Uterus (tissue), 3 donors: ENCODE measurements at regions not wholly inside any gene's neighbourhood (a gene's known extent, or its start where the extent isn't known, plus 50 kb on each side); places are given as distances from the start of the nearest gene placed in this dataset.

ENCODE experiments used
- DNase-seq, 2 donors: peaks; one replicate each; pipeline ENCODE4 v3.0.0-alpha.2; 2019 to 2020
- H3K27ac ChIP-seq, 2 donors: fragments of 200-600 bp; sonication (generic); 1 replicate in 1 of 2; 2 replicates in 1 of 2; pipeline ENCODE4 v1.5.1; 2016 to 2018
- H3K27me3 ChIP-seq, 2 donors: fragments of 200-600 bp; sonication (generic); one replicate each; pipeline ENCODE4 v1.5.1; 2018 to 2019; ENCODE audit warnings: control low read depth in 1 of 2
- H3K36me3 ChIP-seq, 2 donors: fragments of 200-600 bp; sonication (generic); one replicate each; pipeline ENCODE4 v1.5.1; 2019; ENCODE audit warnings: control low read depth in 1 of 2
- H3K4me1 ChIP-seq, 2 donors: fragments of 200-600 bp; sonication (generic); one replicate each; pipeline ENCODE4 v1.5.1; 2018 to 2019; ENCODE audit warnings: control low read depth in 1 of 2
- H3K4me3 ChIP-seq, 2 donors: fragments of 200-600 bp; sonication (generic); 1 replicate in 1 of 2; 2 replicates in 1 of 2; pipeline ENCODE4 v1.5.1; 2018 to 2019; ENCODE audit warnings: mild to moderate bottlenecking in 1 of 2
- H3K9me3 ChIP-seq, 2 donors: fragments of 200-600 bp; sonication (generic); one replicate each; pipeline ENCODE4 v1.5.1; 2019; ENCODE audit warnings: control low read depth in 1 of 2
- POLR2A ChIP-seq, 2 donors: fragments of 450-650 bp; IDR thresholded peaks; one replicate each; pipeline ENCODE4 v1.6.1; 2016; ENCODE audit warnings: antibody characterized with exemption in 2 of 2, mild to moderate bottlenecking in 1 of 2, moderate library complexity in 1 of 2
- intact Hi-C: fragments of 100-400 bp; cut with DNase I; formaldehyde crosslinking; loops from one replicate; pipeline ENCODE4 v1.15.1; 2023; ENCODE audit warnings: low total_unique reads
- TF ChIP-seq, protein P1 (sequence below), 4 experiments: fragments of 200-600 bp in 2 of 4; fragments of 450-650 bp in 2 of 4; sonication (generic) in 2 of 4; IDR thresholded peaks; one replicate each; pipeline ENCODE4 v1.5.1; 2016 to 2019; ENCODE audit warnings: antibody characterized with exemption in 4 of 4, mild to moderate bottlenecking in 2 of 4, moderate library complexity in 1 of 4
- donor health status: DM: yes; HTN: yes; CAD: no.

DNA sequence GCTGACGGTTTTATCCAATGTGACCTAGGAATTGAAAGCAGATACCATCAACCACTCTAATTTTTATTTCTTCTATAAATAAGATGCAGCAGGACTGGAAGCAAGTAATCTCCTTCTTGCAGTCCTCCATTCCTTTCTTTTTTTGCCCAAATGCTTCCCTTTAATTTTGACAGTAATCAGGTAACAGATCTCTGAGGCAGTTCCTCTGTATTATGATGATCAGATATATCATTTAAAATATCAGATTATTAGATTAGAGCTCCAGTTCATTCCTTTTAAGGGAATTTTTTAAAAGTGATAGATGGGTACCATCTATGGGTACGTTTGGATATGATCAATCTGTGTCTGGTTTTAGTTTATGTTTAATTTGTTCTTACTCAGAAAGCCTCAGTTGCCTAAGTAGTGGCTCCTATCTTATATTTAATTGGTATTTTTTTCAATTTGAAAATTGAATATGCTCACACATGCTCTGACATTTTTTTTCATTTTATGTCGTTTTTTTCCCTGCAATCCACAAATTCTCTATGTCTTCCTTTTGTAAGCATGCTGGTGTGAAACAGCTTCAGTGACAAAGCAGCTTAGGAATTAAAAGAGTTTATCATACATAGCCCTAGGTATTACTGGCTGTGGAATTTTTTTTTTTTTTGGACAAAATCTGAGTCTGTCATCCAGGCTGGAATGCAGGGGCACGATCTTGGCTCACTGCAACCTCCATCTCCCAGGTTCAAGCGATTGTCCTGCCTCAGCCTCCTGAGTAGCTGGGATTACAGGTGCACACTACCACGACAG lies 73.7 kb upstream of the ANK2 start:
- no peaks in the 10 kb centered on the region for H3K9me3 ChIP-seq
- H3K27ac ChIP-seq = no peak overlapping the region
- no peaks in the 10 kb centered on the region for H3K36me3 ChIP-seq
- no peak overlapping the region for H3K4me3 ChIP-seq
- intact Hi-C loops = no loop called here
- no peak for DNase-seq
- no peaks in the 10 kb centered on the region for H3K4me1 ChIP-seq
- no peaks in the 10 kb centered on the region for H3K27me3 ChIP-seq
- TF ChIP-seq, protein P1, sequence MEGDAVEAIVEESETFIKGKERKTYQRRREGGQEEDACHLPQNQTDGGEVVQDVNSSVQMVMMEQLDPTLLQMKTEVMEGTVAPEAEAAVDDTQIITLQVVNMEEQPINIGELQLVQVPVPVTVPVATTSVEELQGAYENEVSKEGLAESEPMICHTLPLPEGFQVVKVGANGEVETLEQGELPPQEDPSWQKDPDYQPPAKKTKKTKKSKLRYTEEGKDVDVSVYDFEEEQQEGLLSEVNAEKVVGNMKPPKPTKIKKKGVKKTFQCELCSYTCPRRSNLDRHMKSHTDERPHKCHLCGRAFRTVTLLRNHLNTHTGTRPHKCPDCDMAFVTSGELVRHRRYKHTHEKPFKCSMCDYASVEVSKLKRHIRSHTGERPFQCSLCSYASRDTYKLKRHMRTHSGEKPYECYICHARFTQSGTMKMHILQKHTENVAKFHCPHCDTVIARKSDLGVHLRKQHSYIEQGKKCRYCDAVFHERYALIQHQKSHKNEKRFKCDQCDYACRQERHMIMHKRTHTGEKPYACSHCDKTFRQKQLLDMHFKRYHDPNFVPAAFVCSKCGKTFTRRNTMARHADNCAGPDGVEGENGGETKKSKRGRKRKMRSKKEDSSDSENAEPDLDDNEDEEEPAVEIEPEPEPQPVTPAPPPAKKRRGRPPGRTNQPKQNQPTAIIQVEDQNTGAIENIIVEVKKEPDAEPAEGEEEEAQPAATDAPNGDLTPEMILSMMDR (IDR thresholded peaks at IDR 0.05) = no peak

DNA sequence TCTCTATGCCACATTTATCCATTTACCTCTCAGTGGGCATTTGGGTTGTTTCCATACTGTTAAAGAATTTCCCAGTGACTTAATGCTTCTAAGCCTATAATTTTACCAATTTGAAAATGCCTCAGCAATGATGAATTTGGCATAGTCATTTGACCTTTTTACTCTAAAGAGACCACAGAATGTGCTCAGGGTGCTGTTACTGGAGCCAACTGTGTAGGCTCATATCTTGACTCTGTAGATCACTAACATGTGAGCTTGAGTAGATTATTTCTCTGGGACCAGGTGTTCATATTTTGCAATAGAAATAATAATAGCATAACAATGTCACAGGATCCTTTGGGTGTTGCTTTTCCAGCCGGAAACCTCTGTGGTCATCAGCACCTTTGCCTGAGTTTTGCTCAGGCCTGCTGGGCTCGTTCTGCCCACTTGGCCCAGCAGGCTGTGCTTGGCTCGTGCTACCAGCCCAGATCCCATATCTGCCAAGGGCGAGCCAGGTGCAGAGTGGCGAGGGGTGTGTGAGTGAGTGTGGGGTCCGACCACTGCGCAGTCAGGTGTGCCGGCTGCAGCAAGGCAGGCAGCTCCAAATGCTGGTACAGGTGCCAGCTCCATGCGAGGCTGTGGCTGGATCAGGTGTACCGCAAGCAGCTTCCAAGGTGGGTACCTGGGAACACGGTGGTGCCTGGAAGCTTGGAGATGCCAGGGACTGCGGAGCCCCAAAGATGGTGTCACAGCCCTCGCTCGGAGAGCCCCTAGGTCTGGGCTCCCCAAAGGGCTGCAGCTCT lies 70.6 kb upstream of the ANK2 start:
- no peaks in the 10 kb centered on the region for H3K4me1 ChIP-seq
- no peaks in the 10 kb centered on the region for H3K36me3 ChIP-seq
- H3K27ac ChIP-seq = no peak overlapping the region
- H3K4me3 ChIP-seq = no peak overlapping the region
- no peaks in the 10 kb centered on the region for H3K27me3 ChIP-seq
- intact Hi-C loops = no loop called here
- H3K9me3 ChIP-seq = no peaks in the 10 kb centered on the region
- TF ChIP-seq POLR2A (IDR thresholded peaks at IDR 0.05) = no peak
- TF ChIP-seq, protein P1 (IDR thresholded peaks at IDR 0.05) = no peak
- no peak for DNase-seq

DNA sequence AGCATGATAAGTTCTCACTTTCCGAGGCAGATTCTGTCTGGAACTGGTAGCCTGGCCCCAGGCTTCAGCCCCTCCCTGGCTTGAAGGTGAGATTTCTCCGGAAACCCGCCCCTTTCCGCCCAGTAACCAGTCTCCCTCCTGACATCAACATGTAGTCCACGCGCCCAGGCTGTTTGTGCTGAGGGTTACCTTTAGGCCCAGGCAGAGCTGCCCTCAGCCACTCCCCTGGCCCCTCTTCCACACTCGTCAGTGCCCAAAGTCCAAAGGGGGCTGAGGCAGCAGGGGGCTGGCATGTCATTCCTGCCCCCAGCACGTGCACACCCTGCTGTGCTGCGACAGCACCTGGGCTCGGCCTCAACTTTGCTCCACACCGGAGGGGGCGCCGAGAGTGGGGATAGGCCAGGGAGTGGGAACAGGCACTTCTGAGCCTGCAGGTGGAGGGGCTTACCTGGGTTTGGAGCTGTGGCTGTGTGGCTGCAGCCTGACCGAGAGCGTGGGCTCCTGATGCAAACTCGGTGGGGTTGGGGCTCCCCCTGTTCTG lies 69.5 kb upstream of the ANK2 start:
- DNase-seq = no peak
- no peaks in the 10 kb centered on the region for H3K36me3 ChIP-seq
- no peak overlapping the region for H3K27ac ChIP-seq
- H3K4me3 ChIP-seq = no peak overlapping the region
- no peaks in the 10 kb centered on the region for H3K9me3 ChIP-seq
- intact Hi-C loops = no loop called here
- no peak for TF ChIP-seq POLR2A (IDR thresholded peaks at IDR 0.05)
- TF ChIP-seq, protein P1 (IDR thresholded peaks at IDR 0.05) = no peak
- H3K4me1 ChIP-seq = no peaks in the 10 kb centered on the region
- H3K27me3 ChIP-seq = no peaks in the 10 kb centered on the region

DNA sequence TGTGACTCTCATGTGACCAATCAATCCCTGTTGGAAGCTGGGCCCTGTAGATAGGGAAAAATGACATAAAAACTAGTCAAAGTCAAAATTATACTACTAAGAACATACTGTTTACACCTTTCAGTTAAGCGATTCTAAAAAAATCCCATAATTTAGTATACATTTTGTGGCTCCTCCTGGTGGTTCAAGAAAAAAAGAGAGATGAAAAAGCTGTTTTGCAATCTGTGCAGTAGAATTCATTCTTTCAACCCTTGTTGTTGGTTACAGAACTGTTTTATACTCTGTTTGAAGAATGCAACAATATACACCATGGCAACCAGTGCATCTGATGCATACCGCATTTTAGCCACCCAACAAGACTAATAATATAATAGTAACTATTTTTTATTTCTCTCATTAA lies 66.8 kb upstream of the ANK2 start:
- Histone ChIP-seq H3K4me1 (no peaks in the 10 kb centered on the region), H3K9me3 (no peaks in the 10 kb centered on the region), H3K36me3 (no peaks in the 10 kb centered on the region), H3K27me3 (no peaks in the 10 kb centered on the region), H3K27ac (no peak overlapping the region), H3K4me3 (no peak overlapping the region)
- no peak for DNase-seq
- intact Hi-C loops = no loop called here
- no peak for TF ChIP-seq POLR2A (IDR thresholded peaks at IDR 0.05)
- TF ChIP-seq, protein P1 (IDR thresholded peaks at IDR 0.05) = no peak
